8988T (cell line): ENCODE measurements at regions not wholly inside any gene's neighbourhood (a gene's known extent, or its start where the extent isn't known, plus 50 kb on each side); places are given as distances from the start of the nearest gene placed in this dataset.
A peak's percentile ranks its signal among the peaks of the same experiment; 100 is the strongest.
"Not testable (repeated sequence)": the region's sequence is repeated elsewhere in the genome, so short reads cannot be mapped to it uniquely, and the experiment has no call there.

Experiments
- DNase-seq: peaks from one replicate; pipeline ENCODE4 v3.0.0; 2011

DNA sequence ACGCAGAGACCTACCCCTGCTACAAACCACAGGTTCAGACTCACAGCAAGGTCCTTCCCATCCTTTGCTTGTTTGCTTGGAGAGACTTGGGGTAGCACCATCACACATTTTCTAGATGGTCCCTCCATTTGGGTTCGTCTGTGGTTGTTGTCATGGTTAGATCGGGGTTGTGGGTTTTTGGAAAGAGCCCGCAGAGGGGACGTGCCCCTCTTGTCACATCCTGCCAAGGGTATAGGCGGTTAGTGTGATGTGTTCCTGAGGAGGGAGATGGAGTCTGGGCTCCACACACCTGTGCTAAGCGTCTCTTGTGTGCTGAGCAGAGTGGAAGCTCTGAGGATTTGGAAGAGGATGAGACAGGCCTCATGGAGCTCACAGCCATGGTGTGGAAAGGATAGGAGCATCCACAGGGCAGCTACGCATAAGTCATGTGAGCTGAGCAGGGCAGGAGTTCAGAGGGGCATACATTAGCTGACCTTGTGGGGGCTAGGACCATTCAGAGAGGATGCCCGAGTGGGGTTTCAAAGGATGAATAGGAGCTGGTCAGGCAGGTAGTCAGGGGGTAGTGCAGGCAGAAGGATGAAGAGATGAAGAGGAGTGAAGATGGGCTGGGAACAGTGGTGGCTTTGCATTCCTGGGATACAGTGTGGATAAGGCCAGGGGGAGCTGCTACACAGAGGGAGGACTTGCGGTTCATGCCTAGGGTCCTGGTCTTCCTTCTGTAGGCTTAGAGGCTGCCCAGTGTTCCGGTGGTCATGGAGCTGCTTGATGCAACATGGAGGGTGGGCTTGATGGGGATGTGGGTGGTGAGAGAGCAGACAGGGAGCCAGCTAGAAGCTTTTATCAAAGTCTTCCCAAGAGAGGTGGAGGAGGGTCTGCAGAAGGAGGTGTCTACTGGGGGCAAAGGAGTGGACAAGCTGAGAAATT, 62.9 kb downstream of the ACKR3 start:
- no peak for DNase-seq

DNA sequence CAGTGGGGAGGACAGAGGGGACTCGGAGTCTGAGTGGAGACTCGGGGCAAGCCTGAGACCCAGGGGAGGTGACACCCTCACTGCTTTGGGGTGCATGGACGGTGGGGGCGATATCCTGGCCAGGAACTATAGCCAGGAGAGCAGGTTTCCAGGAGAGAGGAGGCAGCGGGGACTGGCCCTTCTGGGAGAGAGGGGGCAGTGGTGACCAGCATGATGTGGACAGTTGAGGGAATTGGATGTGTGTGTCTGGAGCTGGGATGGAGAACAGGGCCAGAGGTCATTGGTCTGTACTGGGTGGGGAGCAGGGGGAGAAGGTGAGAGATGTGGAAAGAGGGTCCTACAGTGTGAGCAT, 63.6 kb downstream of the ACKR3 start:
- no peak for DNase-seq

DNA sequence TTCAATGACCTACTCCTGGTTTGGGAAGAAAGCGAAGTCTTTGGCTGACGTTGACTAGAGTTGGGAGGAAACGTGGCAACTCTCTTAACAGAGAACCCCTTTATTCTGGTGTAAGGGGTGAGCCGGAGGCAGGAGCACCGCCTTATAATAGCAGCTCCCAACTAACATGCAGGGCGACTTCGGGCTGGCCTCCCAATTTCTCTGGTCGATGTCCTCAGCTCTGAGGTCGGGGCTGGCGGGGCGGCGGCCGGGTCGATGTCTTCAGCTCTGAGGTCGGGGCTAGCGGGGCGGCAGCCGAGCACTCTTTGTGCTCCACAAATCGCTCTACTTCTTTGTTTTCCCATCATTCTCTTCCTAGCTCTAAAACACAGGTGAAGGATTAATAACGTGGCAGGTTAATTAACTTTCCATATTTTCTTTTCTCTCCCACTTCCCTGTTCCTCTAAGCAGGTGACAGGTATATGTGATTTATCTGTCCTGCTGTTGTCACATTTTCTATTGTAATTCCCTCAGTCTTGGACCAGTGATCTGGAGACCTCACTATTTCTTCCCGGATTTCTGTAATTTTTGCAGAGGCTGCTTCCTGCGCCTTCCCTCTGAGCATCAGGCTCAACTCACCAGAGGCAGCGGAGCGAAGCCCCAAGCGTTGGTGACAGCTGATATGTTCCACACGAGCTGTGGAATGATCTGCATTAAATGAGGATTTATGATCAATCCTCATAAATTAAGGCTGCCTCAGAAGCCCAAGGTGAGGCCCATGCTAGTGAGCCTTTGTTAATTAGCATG, 64.3 kb downstream of the ACKR3 start:
- DNase-seq, result no peak

DNA sequence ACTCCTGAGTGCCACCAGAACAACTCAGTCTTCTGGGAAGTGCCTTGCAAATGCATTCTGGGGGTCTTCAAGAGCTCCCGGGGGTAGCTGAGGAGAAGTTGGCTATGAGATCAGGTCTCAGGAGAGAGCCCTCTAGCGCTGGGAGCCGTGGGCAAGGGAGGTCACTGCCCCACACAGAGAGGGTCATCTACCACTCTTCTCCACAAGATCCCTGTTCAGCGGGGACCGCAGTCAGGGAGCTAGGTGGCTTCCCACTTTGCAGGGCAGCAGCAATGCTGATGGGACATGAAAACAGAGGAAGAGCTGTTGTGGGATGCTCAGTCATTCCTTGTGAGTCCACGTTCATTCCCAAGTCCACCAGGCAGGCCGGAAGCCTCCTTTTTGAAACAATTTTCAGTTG, 66.6 kb downstream of the ACKR3 start:
- no peak for DNase-seq

DNA sequence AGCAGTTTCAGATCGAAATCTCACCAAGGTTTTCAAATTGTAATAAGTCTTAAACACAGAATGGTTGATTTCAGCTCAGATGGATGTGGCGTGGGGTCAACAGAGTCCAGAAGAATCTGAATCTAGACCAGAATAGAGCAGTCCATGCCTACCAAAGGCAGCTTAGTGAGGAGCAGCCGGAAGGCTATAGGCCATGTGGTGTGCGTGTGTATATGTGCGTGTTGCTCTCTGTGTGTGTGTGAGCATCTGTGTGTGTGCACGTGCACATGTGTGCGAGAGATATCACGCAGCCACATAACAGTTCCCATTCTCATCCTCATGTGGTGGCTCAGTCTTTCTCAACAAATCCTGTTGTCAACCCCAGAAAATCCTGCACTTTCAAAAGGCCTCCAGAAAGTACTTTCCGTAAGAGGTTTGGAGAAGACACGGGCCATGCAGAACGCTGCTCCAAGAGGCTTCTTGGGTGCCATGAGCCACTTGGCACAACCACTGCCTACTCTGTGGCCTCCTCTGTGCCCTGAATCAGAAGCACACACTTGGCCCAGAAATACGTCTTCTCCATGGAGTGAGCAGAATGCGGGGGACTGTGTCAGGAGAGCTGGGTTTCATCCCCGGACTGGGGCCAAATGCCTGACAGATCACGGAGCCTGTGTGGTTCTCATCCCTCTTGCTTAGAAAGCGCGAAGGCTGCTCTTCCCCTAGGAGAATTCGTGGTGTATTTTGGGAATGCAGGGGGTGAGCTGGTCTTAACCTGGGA, 67.3 kb downstream of the ACKR3 start:
- DNase-seq, result no peak

DNA sequence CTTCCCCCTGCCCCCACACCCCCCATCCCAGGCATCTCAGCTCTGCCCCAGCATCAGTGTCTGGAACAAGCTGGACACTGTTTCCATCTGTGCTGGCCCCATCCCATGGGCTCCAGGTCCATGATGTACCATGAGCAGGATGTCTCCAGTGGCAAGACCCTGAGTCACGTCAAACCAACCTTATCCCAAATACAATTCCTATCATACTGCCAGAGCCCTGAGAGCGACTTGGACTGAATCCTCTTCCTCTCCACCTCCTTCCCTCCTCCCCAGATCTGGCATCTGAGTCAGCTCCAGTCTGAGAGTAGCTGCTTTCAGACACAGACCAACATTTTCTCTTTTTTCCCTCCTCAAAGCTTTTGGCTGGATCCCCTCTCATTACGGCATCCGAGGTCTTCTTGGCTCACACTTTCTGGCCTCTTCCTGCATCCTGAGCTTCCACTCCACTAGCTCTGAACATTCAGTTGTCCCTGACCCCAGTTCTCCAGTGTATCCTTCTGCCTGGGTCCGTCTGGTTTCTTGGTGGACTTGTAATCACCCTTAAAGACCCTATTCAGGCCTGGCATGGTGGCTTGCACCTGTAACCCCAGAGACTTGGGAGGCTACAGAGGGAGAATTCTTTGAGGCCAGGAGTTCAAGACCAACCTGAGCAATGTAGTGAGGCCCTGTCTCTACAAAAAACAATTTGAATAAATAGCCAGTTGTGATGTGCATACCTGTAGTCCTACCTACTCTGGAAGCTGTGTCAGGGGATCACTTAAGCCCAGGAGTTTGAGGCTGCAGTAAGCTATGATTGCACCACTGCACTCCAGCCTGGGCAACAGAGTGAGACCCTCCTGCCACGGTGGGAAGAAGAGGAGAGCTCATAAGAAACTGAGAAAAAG, 68.3 kb downstream of the ACKR3 start:
- DNase-seq, result no peak

DNA sequence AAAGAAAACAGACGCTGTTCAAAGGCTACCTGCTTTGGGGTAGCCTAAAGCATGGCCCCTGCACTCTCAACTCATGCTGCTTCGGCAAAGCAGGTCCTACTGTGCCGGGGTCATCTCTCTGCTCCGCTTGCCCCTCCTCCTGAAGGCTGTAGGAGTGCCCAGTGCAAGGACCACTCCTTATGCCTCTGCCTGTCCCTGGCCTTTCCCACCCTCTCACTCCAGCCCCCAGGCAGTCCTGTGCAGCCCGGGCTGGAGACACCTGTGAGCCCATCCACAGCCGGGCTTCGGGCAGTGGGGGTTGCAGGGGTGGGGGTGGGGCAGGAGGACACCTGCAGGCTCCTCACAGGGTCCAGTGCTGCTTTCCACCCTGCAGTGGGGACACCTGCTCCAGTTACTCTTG, 69.1 kb downstream of the ACKR3 start:
- no peak for DNase-seq

DNA sequence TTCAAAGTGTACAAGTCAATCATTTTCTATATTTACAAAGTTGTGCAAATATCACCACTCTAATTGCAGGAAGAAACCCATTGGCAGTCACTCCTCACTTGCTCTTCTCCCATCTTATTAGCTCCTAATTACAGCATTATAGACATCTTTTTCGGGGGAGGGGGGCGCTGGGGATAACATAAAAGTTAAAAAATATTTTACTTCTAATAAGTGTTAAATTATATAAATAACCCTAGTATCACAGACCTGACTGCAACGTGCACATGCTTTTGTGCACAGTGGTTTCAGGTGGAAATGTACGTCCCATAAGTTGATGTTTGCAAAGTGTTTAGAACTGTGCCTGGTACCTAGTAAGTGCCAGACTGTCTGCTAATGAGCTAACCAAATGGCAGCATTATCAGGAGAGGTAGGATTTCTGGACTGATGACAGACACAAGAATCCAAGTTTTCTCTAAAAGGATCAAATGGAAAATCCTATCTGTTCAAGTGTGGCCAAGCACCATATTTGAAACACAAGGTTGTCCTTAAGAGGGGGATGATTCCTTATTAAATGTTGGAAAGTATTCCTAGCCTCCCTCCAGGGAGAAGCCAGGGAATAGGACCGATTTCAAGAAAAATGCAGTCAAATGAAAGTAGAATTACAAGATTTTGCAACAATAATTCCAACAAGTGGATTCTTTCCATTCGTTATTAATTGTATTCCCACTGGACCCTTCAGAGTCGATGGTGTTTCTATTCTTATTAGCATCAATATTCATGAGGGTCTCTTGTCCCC, 70.0 kb downstream of the ACKR3 start:
- no peak for DNase-seq

DNA sequence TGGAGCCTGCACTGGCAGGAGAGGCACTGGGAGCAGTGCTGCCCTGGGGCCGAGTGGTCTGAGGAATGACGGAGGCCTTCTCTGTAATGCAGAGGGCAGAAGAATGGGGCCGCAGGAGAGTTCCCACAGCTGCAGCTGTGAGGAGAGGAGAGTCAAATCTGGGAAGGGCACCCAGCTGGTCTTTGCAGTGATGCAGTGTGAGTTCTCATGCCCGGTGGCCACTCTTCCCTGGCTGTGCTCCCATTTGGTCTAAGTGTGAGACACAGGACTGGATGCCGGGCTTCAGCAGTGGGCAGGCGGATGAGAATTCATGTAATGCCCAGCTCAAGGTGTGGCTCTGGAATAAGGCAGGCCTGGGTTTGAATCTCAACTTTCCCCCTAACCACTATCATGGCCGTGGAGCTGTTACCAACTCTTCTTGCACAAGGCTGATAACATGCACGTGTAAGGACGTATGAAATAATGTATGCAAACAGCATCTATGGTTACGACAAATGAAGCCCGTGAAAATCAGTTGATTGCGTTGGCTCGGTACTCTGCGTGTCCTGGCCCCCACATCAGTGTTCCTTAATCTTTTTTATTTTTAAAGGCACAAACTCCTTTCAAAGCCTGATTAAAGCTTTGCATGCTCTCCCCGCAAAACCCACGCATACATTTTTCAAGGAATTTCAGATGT, 71.6 kb downstream of the ACKR3 start:
- no peak for DNase-seq

DNA sequence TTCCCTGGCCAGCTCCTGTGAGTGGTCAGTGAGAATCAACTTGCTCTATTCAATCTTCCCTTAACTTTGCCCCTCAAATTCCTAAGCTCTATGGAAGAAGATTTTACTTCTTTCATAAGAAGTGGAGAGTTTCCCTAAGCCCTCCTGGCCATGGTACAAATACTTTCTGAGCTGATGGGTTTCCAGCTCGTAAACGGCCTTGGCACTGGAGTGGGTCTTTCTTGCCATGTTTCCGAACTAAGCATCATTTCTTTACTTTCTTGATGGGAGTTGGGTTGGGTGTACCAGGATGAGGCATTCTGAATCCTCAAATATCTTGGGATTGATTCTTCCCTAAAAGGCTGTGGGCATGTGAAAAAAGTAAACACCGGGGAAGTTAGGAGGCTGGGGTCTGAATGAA, 72.5 kb downstream of the ACKR3 start:
- DNase-seq, result no peak

DNA sequence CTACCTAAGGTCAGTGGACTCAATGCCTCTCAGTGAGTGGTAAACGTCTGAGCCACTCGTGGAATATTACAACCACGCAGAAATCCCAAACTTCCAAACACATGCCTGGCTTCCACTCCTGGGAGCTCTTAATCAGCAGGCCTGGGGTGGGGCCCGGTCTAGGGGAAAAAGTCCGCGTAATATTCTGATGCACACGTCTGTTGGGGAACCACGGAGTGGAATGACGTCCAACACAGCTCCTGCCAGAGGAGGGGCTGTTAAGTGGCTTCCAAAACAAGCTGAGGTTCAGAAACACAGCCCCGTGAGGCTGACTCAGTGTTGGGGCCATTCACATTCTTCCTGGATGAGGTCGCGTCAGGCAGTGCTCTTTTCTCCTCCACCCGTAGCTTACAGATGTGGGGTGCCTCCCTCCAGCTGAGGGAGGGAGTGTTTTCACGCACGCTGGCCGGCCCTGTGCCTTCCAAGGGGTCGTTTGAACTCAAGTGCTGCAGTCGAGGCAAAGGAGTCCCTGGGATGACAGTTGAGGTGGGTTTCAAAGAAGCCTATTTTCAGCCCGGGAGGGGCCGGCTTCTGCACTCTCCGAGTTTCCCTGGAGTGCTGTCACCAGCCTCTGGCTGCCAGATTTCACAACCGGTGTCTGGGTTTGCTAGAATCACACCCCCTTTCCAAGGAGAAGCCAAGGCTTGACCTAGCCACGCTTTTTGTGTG, 73.1 kb downstream of the ACKR3 start:
- DNase-seq, result peak; percentile 68

DNA sequence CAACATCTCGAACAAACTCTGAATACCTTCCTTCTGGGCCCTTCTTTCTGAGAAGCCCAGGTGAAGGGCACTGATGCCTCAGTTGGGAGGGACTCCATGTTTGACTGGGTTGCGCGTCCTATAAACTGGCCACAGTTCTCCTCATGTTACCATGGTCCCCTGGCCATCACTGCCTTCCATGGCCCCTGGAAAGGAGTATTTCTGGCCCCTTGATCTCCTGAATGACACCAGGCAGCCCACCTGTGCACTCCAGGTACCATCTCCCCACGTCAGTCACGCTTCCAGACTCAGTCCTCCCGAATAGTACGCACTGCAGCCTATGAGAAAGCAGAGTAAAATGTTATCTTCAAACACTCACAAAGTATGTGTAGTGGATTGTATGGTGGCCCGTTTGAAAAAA, 73.9 kb downstream of the ACKR3 start:
- DNase-seq, result no peak

DNA sequence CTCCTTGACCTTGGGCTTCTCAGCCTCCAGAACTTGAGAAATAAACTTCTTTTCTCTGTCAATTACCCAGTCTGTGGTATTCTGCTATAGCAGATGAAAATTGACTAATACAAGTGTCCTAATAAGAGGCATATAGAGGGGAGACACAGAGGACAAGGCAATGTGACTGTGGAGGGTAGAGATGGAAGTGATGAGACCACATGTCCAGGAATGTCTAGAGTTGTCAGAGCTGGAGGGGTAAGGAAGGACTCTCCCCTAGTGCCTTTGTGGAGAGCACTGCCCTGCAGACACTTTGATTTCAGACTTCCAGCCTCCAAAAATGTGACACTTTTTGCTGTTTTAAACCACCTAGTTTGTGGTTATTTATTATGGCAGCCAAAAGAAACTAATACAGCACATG, 74.4 kb downstream of the ACKR3 start:
- no peak for DNase-seq

DNA sequence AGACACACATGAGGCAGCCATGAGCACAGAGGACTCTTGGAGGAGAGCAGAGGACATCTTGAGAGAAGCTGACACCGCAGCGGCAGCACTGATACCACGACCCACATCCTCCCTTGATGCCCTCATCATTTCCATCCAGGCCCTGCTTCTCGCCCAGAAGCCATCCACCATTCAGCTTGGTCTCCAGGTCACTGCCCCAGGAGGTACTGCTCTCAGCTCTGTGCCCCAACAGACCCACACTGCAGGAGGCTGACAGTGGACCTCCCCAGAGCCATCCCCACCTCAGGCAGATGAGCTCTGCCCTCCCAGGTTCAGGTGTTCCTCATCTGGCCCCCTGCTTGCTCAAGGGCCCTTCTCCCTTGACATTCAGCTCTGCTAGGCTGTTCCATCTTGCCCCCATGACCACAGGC, 74.9 kb downstream of the ACKR3 start:
- no peak for DNase-seq

DNA sequence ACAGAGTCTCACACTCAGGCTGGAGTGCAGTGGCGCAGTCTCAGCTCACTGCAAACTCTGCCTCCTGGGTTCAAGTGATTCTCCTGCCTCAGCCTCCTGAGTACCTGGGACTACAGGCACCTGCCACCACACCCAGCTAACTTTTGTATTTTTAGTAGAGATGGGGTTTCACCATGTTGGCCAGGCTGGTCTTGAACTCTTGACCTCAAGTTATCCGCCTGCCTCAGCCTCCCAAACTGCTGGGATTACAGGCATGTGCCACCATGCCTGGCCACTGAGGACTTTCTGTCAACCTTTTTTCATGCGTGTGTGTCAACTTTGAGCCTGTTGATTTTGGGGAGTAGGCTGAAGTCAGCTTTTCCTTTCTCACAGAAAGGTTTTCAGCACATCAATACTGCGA, 75.5 kb downstream of the ACKR3 start:
- DNase-seq, result not testable (repeated sequence)

DNA sequence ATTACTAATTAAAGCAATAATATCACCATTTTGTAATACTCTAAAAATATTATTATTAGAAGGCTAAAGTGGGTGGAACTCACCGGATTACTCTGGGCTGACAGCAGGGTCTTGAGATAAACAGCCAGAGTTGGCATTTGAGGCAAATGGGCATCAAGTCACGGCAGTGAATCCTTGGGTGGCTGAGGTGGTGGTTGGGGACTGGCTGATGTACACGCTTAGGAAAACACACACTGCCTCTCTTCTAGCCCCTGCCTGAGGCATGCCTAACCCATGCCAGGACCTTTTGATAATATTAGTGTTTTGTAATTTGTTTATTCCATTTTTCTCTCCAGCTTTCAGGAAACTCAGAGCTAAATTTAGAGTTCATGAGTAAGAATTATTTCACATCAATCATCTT, 76.8 kb downstream of the ACKR3 start:
- no peak for DNase-seq

DNA sequence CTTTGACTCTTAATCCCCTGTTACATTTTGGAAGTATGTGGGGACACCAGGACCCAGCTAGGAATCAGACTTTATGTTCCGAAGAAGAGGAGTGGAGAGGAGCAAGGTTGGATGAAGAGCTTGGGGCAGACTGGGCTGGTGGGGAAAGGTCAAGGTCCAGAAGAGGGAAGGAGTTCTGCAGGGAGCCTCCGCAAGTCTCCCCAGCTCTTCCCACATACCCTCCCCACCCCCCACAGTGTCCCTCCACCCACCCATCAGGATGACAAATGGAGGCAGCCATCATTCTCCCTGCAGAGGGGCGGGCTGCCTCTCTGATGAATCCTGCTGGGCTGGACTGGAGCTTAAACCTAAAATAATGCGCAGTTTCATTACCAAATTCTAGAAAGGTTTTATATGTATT, 77.2 kb downstream of the ACKR3 start:
- no peak for DNase-seq

DNA sequence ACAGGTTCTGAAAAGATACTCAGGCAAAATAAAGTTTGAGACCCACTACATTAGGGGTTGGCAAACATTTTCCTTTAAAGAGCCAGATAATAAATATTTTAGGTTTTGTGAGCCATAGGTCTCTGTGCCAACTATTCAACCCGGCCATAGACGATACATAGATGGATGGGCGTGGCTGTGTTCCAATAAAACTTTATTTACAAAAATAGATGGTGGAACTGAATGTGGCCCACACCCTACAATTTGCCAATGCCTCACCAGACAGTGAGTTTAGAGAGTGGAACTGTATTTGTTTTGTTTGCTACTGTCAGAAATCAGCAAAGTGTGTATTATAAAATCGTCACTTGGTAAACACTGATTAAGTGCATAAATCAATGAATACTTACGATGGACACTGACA, 78.0 kb downstream of the ACKR3 start:
- DNase-seq, result no peak

DNA sequence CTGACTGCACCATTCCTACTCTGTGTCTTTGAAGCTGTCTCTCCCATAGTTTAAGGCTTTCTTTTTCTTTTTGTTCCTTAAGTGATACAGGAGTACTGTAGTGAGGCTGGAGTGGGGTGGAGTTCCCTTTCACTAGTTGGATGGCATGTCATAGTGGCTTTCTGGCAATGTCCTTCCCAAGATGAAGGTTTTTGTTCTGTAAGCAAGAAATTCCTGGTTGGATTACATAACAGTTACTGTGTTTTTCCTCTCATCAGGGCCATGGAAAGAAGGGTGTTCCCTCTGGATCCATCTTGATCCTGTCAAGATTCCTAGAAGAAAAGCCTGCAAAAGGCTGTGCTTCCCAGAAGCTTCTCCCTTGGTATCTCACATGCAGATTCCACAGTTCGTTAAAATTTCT, 84.2 kb downstream of the ACKR3 start:
- no peak for DNase-seq

DNA sequence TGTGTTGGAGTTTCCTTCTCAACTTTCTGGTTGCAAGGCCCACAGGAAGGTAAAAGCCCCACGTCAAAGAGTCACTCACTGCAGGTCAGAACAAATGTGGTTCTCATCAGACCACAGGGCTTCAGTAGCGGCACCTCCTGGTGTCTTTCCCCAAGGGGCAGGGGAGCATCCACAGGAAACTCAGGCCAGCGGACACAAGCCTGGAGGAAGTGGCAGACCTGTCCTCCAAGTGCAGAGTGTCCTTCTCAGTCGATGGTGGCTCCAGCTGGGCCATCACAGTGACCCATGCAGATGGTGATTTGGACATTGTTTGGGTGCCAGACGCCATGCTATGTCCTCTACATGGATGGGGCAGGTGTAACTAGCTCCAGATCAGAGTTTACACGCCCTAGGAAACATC, 84.9 kb downstream of the ACKR3 start:
- no peak for DNase-seq

DNA sequence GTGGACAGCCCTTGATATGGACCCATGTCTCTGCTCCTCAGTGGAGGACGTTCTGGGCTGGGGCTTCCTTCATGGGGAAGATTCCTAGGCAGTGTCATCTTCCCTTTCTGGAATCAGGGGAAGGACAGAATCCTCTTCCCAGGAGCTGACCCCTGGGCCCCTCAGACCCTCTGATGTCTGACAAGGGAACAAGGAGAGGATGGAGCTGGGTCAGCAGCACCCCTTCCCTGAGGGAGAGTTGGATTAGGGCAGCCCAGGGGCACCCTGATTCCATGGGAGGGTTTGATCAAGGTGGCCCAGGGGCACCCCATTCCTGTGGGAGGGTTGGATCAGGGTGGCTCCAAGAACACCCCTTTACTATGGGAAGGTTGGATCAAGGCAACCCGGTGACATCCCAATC, 86.5 kb downstream of the ACKR3 start:
- no peak for DNase-seq
